ENCODE measurements at regions not wholly inside any gene's neighbourhood (a gene's known extent, or its start where the extent isn't known, plus 50 kb on each side); places are given as distances from the start of the nearest gene placed in this dataset.

- TF ChIP-seq, protein P1, sequence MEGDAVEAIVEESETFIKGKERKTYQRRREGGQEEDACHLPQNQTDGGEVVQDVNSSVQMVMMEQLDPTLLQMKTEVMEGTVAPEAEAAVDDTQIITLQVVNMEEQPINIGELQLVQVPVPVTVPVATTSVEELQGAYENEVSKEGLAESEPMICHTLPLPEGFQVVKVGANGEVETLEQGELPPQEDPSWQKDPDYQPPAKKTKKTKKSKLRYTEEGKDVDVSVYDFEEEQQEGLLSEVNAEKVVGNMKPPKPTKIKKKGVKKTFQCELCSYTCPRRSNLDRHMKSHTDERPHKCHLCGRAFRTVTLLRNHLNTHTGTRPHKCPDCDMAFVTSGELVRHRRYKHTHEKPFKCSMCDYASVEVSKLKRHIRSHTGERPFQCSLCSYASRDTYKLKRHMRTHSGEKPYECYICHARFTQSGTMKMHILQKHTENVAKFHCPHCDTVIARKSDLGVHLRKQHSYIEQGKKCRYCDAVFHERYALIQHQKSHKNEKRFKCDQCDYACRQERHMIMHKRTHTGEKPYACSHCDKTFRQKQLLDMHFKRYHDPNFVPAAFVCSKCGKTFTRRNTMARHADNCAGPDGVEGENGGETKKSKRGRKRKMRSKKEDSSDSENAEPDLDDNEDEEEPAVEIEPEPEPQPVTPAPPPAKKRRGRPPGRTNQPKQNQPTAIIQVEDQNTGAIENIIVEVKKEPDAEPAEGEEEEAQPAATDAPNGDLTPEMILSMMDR (IDR thresholded peaks at IDR 0.05), result no peak
- no peak for ATAC-seq (ENCODE audit: low FRiP score)
- no peak for DNase-seq (ENCODE audit: low spot score)
These were observed 152.3 kb downstream of the PCTP start for GRCh38 chr17:55903028-55903690.

GRCh38 chr17:55909776-55910175, 158.9 kb downstream of the PCTP start:
- TF ChIP-seq, protein P1 (IDR thresholded peaks at IDR 0.05), result no peak
- ATAC-seq (ENCODE audit: low FRiP score) (no peak), DNase-seq (ENCODE audit: low spot score) (no peak)

DNA sequence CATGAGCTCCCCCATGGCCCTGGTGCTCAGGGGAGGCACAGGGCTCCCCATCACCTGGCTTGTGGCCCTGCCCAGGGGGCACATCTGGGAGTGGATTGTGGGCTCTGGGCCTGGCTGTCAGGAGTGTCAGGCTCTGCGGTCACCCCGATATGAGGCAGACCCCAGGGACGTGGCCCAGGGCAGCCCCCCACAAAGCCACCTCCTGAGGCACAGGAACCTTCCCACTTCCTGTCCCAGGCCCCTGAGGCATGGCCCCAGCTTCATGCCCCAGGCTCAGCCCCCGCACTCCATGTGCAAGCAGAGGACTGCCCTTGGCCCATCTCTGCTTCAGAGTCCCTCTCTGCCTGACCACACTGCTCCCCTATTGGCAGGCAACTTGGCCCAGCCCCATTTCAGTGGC, 160.3 kb downstream of the PCTP start:
- TF ChIP-seq, protein P1 (IDR thresholded peaks at IDR 0.05), result no peak
- no peak for ATAC-seq (ENCODE audit: low FRiP score)
- DNase-seq (ENCODE audit: low spot score), result no peak

DNA sequence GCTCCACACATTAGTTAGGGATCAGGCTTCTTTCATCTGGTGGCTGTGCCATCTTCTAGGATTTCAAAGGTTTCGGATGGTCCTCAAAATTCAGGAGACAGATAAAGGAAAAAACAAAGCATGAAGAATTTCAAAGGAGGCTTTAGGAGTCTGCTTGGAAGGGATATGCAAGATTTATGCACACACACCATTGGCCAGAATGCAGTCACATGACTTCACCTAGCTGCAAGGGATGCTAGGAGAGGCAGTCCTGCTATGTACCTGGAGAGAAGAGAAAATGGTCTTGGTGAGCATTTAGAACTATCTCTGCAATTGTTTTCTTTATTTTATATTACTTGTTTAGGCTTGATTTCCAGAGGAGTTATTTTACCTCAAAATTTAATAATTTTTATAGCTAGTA, 174.6 kb downstream of the PCTP start:
- TF ChIP-seq, protein P1 (IDR thresholded peaks at IDR 0.05), result no peak
- no peak for ATAC-seq (ENCODE audit: low FRiP score)
- DNase-seq (ENCODE audit: low spot score), result no peak

DNA sequence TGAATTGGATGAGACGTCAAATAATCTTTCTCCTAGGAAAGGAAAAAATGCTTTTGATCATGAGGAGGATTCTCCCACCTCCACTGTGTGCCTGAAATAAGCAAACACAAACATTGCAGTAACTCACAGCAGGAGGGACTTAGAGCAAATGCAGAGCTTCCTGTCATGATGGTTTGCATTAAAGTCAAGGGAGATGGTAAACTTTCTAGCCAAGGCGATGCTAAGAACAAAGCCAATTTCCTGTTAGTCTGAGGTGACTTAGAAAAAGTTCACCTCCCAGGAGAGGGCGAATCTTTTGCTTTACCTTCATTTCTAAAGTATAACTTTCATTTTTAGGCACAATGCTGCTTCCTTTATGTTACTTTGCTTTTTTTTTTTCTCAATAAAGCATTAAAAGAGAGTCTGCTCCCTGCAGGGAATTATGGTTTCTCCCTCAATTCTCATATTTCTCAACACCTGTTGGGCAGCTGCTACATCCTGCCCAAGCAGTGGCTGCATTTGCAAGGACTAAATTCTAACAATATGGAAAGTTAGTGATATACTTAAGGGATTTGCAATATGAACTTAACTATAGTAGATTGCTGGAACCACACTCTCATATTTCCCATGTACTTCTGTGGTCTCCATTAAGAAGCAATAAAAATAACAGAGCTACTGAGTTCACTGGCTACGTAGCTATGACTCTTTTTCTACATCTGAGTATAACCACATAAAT, 175.6 kb downstream of the PCTP start:
- TF ChIP-seq, protein P1 (IDR thresholded peaks at IDR 0.05), result no peak
- ATAC-seq (ENCODE audit: low FRiP score), result no peak
- no peak for DNase-seq (ENCODE audit: low spot score)

- TF ChIP-seq, protein P1 (IDR thresholded peaks at IDR 0.05), result no peak
- DNase-seq (ENCODE audit: low spot score), result no peak
- no peak for ATAC-seq (ENCODE audit: low FRiP score)
These were observed 179.5 kb downstream of the PCTP start for GRCh38 chr17:55930291-55930809.

DNA sequence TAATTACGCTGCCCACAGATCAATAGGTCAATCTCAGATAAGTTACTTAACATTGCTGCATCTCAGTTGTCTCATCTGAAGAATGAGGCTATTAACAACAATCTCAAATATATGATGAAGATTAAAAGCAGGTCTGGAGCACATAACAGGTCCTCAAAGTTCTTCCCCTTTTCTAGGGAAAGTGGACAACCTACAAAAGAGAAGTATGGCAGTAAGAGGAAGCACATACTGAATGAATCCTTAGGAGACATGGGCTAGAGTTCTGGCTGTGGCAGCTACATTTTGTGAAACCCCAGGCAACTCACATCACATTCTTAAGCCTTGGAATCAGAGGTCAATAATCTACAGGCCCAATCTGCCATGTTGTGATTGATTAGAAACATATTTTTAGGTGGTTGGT, 180.6 kb downstream of the PCTP start:
- ATAC-seq (ENCODE audit: low FRiP score) (no peak), DNase-seq (ENCODE audit: low spot score) (no peak)
- TF ChIP-seq, protein P1 (IDR thresholded peaks at IDR 0.05), result no peak
